GM12865 (cell line): ENCODE measurements at regions not wholly inside any gene's neighbourhood (a gene's known extent, or its start where the extent isn't known, plus 50 kb on each side); places are given as distances from the start of the nearest gene placed in this dataset.

Source experiments
- DNase-seq: peaks from one replicate; pipeline ENCODE4 v3.0.0; 2010; ENCODE audit warnings: low read depth
- H3K4me3 ChIP-seq: 2 replicates; pipeline ENCODE4 v1.5.1; 2011; ENCODE audit warnings: mild to moderate bottlenecking, low read depth, low read length, control low read depth
- TF ChIP-seq, protein P1 (sequence below): IDR thresholded peaks from 2 replicates; pipeline ENCODE4 v1.5.1; 2011; ENCODE audit warnings: low read length, control low read depth, low read depth, inconsistent platforms; ENCODE audit not compliant: insufficient read depth; ENCODE audit errors: missing control alignments

- no peak for DNase-seq
- TF ChIP-seq, protein P1, sequence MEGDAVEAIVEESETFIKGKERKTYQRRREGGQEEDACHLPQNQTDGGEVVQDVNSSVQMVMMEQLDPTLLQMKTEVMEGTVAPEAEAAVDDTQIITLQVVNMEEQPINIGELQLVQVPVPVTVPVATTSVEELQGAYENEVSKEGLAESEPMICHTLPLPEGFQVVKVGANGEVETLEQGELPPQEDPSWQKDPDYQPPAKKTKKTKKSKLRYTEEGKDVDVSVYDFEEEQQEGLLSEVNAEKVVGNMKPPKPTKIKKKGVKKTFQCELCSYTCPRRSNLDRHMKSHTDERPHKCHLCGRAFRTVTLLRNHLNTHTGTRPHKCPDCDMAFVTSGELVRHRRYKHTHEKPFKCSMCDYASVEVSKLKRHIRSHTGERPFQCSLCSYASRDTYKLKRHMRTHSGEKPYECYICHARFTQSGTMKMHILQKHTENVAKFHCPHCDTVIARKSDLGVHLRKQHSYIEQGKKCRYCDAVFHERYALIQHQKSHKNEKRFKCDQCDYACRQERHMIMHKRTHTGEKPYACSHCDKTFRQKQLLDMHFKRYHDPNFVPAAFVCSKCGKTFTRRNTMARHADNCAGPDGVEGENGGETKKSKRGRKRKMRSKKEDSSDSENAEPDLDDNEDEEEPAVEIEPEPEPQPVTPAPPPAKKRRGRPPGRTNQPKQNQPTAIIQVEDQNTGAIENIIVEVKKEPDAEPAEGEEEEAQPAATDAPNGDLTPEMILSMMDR = no peak
These were observed 77.0 kb upstream of the STAC start for GRCh38 chr3:36303286-36303685.

DNA sequence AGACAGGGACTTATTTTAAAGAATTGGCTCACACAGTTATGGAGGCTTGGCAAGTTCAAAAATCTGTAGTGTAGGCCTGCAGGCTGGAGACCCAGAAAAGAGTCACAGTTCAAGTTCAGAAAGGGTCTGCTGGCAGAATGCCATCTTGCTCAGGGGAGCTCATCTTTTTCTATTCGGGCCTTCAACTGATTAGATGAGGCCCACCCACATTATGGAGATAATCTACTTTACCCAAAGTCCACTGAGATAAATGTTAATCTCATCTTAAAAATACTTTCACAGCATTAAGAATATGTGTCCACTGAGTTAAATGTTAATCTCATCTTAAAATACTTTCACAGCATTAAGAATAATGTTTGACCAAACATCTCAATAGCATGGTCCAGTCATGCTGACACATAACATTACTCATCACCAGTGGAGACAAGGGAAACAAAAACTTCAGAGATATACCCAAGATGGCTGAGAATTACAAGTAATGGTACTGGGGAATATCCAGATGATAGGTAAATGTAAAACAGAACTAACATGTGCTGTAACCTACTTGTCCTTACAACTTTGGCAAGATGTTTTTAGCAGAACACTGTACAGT lies 74.3 kb upstream of the STAC start:
- no peak for DNase-seq
- no peak overlapping the region for H3K4me3 ChIP-seq
- TF ChIP-seq, protein P1 = no peak

More at GRCh38 chr3:36303286-36303685, 77.0 kb upstream of the STAC start:
- no peak overlapping the region for H3K4me3 ChIP-seq

DNA sequence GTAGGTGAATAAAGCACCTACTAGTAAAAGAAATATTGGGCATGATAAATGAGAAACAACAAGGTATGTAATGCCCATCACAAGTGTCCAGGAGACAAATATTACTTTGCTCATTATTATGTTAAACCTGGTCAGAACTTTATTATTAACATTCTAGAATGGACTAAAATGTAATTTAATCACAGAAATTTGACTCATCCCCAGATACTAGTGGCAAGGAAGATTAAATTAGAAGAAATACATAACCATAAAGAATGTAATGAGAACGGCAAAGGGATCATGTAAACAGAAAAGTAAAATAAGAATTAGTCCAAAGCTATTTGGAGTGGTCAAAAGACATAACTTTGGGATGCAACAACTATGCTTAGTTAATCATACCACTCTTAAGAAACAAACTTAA lies 71.2 kb upstream of the STAC start:
- no peak for DNase-seq
- H3K4me3 ChIP-seq = no peak overlapping the region
- TF ChIP-seq, protein P1 = no peak

GRCh38 chr3:36312351-36312750 lies 68.0 kb upstream of the STAC start:
- no peak overlapping the region for H3K4me3 ChIP-seq
- DNase-seq = no peak
- TF ChIP-seq, protein P1 = no peak

DNA sequence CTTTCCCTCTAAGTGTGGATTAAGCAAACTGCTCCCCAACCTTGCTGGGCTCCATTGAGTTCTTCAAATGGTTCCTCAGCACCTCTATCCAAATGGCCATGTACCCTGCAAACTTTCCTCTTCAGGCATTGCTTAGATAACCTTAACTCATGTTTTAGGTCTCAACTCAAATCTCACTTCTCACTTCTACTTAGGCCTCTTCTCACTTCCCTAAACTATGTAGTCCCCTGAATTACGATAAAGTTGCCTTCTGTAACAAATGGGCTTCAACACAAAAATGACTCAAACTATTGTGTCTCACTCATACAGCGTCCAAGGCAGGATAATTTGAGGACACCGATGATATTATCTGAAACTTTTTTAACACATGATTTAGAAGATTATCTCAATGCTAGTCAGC lies 62.4 kb upstream of the STAC start:
- TF ChIP-seq, protein P1 = no peak
- DNase-seq = no peak
- H3K4me3 ChIP-seq = no peak overlapping the region

DNA sequence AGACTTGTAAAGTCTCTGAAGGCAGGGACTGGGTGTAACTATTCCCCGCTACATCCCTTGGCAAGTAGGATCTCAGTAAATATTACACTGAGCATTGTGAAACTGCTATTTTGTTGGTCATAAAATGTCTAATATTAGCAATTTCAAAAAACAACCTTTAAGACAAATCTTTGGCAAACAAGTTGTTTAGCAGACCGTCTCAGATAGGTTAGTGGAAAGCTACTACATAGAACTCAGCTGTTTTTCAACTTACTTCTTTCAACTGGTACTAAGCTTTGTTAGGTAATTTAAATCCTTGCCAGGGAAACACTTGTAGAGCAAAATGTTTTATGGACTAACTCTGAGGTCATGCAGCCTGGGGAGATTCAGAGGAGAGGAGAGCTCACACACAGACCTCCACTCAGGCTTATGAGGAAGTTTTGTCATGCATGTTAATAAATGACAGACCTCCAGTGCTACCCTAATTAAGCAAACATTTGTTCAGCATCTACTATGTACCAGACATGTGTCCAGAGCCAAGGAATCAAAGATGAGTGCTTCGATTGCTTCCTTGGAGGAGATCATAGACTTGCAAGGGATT lies 61.6 kb upstream of the STAC start:
- H3K4me3 ChIP-seq = no peak overlapping the region
- no peak for DNase-seq
- TF ChIP-seq, protein P1 = no peak

DNA sequence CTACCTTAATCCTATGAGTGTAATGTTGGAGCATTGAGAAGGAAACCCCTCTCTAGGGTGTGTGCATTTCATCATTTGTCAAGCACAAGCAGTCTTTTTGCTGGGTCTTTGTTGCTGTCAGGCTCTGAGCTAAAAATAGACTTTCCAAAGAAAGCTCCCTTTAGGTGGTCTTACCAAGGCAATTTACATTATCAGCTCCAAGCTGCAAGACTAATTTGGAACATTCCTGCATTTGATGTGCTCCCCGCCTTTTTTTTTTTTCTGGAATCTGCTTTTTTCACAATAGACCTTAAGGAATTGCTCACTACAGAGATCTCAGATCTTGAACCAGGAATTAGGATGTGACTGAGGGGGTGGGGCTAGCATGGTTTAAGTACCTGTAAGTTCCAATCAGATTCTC lies 60.6 kb upstream of the STAC start:
- TF ChIP-seq, protein P1 = no peak
- no peak for DNase-seq

More for the DNA sequence above, 60.6 kb upstream of the STAC start:
- no peak overlapping the region for H3K4me3 ChIP-seq
